ENCODE measurements at regions not wholly inside any gene's neighbourhood (a gene's known extent, or its start where the extent isn't known, plus 50 kb on each side); places are given as distances from the start of the nearest gene placed in this dataset. TPM values are rescaled to one million over a fixed set of nuclear protein-coding genes. Genes with fewer than 3 reads are reported as not detected.

DNA sequence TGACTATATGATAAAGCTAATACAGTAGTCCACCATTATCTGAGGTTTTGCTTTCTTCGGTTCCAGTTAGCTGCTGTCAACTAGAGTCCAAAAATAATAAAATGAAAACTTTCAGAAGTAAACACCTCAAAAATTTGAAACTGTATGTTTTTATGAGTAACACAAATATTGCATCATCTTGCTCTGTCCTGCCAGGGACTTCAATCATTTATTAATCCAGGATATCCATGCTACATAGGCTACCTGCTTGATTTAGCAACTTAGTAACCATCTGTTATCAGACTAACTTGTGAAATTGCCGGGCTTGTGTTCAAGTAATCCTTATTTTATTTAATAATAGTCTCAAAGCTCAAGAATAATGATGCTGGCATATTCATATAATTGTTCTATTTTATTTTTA lies 1537.8 kb upstream of the PABPC4L start:
- WGBS: 72% methylated on average over 2 of the region's 2 CpGs

GRCh38 chr4:135735512-135735911 lies 1533.9 kb upstream of the PABPC4L start:
- no peak overlapping the region for H3K27ac ChIP-seq (ENCODE audit: low read depth)

More for the DNA sequence above, 1537.8 kb upstream of the PABPC4L start:
- Histone ChIP-seq H3K27ac (ENCODE audit: low read depth) (no peak overlapping the region), H3K4me1 (ENCODE audit: insufficient read depth) (no peaks in the 10 kb centered on the region), H3K4me3 (ENCODE audit: low read depth, low read length) (no peak overlapping the region), H3K36me3 (ENCODE audit: insufficient read depth) (no peaks in the 10 kb centered on the region)
- DNase-seq (ENCODE audit: extremely low spot score): no peak

DNA sequence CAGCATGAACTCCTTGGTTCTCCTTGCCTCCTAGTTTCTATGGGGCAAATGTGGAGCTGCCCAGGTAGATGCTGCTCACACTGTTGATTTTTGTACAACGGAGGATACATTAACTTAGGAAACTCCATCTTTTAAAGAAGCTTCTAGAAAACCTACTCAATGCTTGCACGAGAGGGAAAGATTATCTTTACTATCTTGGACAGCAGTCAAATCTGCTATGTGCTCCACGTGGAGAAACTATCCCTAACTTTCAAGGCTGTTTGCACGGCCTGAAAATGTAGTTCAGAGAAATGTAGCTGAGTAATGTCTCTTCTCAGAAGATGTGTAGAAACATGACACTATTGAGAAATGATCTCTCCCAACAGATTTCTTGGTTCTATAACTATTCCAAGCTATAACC lies 1530.9 kb upstream of the PABPC4L start:
- no peak for DNase-seq (ENCODE audit: extremely low spot score)
- no peak overlapping the region for H3K4me3 ChIP-seq (ENCODE audit: low read depth, low read length)
- no peaks in the 10 kb centered on the region for H3K4me1 ChIP-seq (ENCODE audit: insufficient read depth)
- 52% methylated on average over 4 of the region's 4 CpGs for WGBS
- H3K27ac ChIP-seq (ENCODE audit: low read depth): no peak overlapping the region
- H3K36me3 ChIP-seq (ENCODE audit: insufficient read depth): no peaks in the 10 kb centered on the region

More at GRCh38 chr4:135735512-135735911, 1533.9 kb upstream of the PABPC4L start:
- no peaks in the 10 kb centered on the region for H3K36me3 ChIP-seq (ENCODE audit: insufficient read depth)
- no peak overlapping the region for H3K4me3 ChIP-seq (ENCODE audit: low read depth, low read length)
- DNase-seq (ENCODE audit: extremely low spot score): no peak
- H3K4me1 ChIP-seq (ENCODE audit: insufficient read depth): no peaks in the 10 kb centered on the region

GRCh38 chr4:135731682-135732081 lies 1530.1 kb upstream of the PABPC4L start:
- no peak for DNase-seq (ENCODE audit: extremely low spot score)
- WGBS: 86% methylated on average over 2 of the region's 2 CpGs
- H3K27ac ChIP-seq (ENCODE audit: low read depth): no peak overlapping the region

GRCh38 chr4:135724421-135724820 lies 1522.8 kb upstream of the PABPC4L start:
- H3K36me3 ChIP-seq (ENCODE audit: insufficient read depth): no peaks in the 10 kb centered on the region
- H3K27ac ChIP-seq (ENCODE audit: low read depth): no peak overlapping the region
- H3K4me3 ChIP-seq (ENCODE audit: low read depth, low read length): no peak overlapping the region
- 85% methylated on average over 2 of the region's 2 CpGs for WGBS
- DNase-seq (ENCODE audit: extremely low spot score): no peak
- H3K4me1 ChIP-seq (ENCODE audit: insufficient read depth): no peaks in the 10 kb centered on the region

More at GRCh38 chr4:135731682-135732081, 1530.1 kb upstream of the PABPC4L start:
- H3K36me3 ChIP-seq (ENCODE audit: insufficient read depth): no peaks in the 10 kb centered on the region
- no peak overlapping the region for H3K4me3 ChIP-seq (ENCODE audit: low read depth, low read length)
- H3K4me1 ChIP-seq (ENCODE audit: insufficient read depth): no peaks in the 10 kb centered on the region

DNA sequence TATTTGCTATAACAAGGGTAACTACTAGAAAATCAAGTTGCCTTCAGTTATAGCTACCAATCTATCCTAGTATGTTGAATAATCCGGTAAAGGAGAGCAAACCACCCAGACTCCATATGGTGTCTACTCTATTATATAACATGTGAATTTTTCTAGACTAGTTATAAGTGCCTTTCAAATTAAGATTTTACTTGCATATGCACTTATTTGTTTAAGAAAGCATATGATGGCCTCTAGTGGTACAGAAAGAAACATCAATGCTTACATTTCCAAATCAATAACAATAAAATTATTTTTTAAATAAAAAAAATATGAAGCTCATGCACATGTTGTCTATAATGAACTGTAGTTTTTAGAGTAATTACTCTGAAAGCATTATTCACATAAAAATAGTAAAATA lies 1516.4 kb upstream of the PABPC4L start:
- Histone ChIP-seq H3K36me3 (ENCODE audit: insufficient read depth) (no peaks in the 10 kb centered on the region), H3K27ac (ENCODE audit: low read depth) (no peak overlapping the region), H3K4me3 (ENCODE audit: low read depth, low read length) (no peak overlapping the region), H3K4me1 (ENCODE audit: insufficient read depth) (no peaks in the 10 kb centered on the region)
- 94% methylated on average over 1 of the region's 1 CpG for WGBS
- no peak for DNase-seq (ENCODE audit: extremely low spot score)

- Histone ChIP-seq H3K36me3 (ENCODE audit: insufficient read depth) (no peaks in the 10 kb centered on the region), H3K4me1 (ENCODE audit: insufficient read depth) (no peaks in the 10 kb centered on the region), H3K27ac (ENCODE audit: low read depth) (no peak overlapping the region), H3K4me3 (ENCODE audit: low read depth, low read length) (no peak overlapping the region)
- DNase-seq (ENCODE audit: extremely low spot score): no peak
Observed at GRCh38 chr4:135705343-135705742, 1503.8 kb upstream of the PABPC4L start.

- Histone ChIP-seq H3K4me1 (ENCODE audit: insufficient read depth) (no peaks in the 10 kb centered on the region), H3K36me3 (ENCODE audit: insufficient read depth) (no peaks in the 10 kb centered on the region), H3K4me3 (ENCODE audit: low read depth, low read length) (no peak overlapping the region), H3K27ac (ENCODE audit: low read depth) (no peak overlapping the region)
- WGBS: 88% methylated on average over 2 of the region's 2 CpGs
- DNase-seq (ENCODE audit: extremely low spot score): no peak
Observed at GRCh38 chr4:135694066-135694465, 1492.5 kb upstream of the PABPC4L start.

DNA sequence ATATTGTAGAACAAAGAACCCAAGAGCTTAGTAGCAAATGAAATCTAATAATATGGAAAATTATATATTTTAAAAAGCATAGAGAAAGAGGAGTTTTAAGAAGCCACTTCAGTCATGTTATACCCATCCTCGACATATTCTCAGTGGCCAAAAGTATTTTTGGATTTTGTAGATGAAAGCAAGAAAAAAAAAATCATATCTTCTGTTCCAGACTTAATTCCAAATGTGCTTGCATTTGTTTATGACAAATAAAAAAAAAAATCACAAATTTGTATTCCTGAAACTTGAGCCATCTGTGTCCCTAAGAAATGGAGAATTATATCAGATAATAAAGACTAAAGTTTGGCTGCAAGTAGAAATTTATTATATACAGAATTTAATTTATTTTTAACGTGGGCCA lies 1482.4 kb upstream of the PABPC4L start:
- Histone ChIP-seq H3K4me3 (ENCODE audit: low read depth, low read length) (no peak overlapping the region), H3K27ac (ENCODE audit: low read depth) (no peak overlapping the region), H3K4me1 (ENCODE audit: insufficient read depth) (no peaks in the 10 kb centered on the region), H3K36me3 (ENCODE audit: insufficient read depth) (no peaks in the 10 kb centered on the region)
- WGBS: 74% methylated on average over 2 of the region's 2 CpGs
- no peak for DNase-seq (ENCODE audit: extremely low spot score)

- Histone ChIP-seq H3K36me3 (ENCODE audit: insufficient read depth) (no peaks in the 10 kb centered on the region), H3K4me1 (ENCODE audit: insufficient read depth) (no peaks in the 10 kb centered on the region), H3K27ac (ENCODE audit: low read depth) (no peak overlapping the region), H3K4me3 (ENCODE audit: low read depth, low read length) (no peak overlapping the region)
- WGBS: 40% methylated on average over 2 of the region's 2 CpGs
- no peak for DNase-seq (ENCODE audit: extremely low spot score)
Observed at GRCh38 chr4:135672202-135672601, 1470.6 kb upstream of the PABPC4L start.

- Histone ChIP-seq H3K27ac (ENCODE audit: low read depth) (no peak overlapping the region), H3K4me1 (ENCODE audit: insufficient read depth) (no peaks in the 10 kb centered on the region), H3K36me3 (ENCODE audit: insufficient read depth) (no peaks in the 10 kb centered on the region), H3K4me3 (ENCODE audit: low read depth, low read length) (no peak overlapping the region)
- no peak for DNase-seq (ENCODE audit: extremely low spot score)
Observed at GRCh38 chr4:135670548-135670947, 1469.0 kb upstream of the PABPC4L start.

Small RNA genes lying in the stretch of these regions (small RNA-seq; reads per million reads assigned to genes)
- gene RNU1-89P: 0.15 reads per million
- not detected for gene SERF1AP1
